ENCODE measurements at regions not wholly inside any gene's neighbourhood (a gene's known extent, or its start where the extent isn't known, plus 50 kb on each side); places are given as distances from the start of the nearest gene placed in this dataset.

DNA sequence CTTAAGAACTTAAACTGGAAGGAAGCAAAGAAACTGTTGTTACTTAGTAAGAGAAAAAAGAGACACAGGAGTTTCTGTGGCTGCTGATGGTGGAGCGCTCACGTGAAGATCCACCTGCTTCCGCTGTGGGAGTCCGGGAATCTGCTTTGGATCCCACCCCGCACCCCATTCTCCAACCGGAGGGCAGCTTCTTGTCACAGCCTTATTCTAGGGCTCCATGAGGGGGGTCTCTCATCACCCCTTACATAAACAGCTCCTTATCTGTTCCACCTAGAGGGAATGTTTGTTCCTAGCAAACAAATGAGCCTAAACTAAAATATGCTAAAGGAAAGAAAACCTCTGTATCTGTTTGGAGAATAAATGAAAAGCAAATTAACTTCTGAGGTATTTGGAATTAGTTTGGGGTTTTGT lies 280.5 kb downstream of the QKI start:
- TF ChIP-seq, protein P1, sequence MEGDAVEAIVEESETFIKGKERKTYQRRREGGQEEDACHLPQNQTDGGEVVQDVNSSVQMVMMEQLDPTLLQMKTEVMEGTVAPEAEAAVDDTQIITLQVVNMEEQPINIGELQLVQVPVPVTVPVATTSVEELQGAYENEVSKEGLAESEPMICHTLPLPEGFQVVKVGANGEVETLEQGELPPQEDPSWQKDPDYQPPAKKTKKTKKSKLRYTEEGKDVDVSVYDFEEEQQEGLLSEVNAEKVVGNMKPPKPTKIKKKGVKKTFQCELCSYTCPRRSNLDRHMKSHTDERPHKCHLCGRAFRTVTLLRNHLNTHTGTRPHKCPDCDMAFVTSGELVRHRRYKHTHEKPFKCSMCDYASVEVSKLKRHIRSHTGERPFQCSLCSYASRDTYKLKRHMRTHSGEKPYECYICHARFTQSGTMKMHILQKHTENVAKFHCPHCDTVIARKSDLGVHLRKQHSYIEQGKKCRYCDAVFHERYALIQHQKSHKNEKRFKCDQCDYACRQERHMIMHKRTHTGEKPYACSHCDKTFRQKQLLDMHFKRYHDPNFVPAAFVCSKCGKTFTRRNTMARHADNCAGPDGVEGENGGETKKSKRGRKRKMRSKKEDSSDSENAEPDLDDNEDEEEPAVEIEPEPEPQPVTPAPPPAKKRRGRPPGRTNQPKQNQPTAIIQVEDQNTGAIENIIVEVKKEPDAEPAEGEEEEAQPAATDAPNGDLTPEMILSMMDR (IDR thresholded peaks at IDR 0.05) = no peak
- TF ChIP-seq POLR2A (IDR thresholded peaks at IDR 0.05) = no peak
- TF ChIP-seq POLR2AphosphoS5 (IDR thresholded peaks at IDR 0.05) = no peak
- no peak for TF ChIP-seq EP300 (IDR thresholded peaks at IDR 0.05; ENCODE audit: low read depth)
